ENCODE measurements at regions not wholly inside any gene's neighbourhood (a gene's known extent, or its start where the extent isn't known, plus 50 kb on each side); places are given as distances from the start of the nearest gene placed in this dataset.
A peak's percentile ranks its signal among the peaks of the same experiment; 100 is the strongest.
"Not testable (repeated sequence)": the region's sequence is repeated elsewhere in the genome, so short reads cannot be mapped to it uniquely, and the experiment has no call there.

DNA sequence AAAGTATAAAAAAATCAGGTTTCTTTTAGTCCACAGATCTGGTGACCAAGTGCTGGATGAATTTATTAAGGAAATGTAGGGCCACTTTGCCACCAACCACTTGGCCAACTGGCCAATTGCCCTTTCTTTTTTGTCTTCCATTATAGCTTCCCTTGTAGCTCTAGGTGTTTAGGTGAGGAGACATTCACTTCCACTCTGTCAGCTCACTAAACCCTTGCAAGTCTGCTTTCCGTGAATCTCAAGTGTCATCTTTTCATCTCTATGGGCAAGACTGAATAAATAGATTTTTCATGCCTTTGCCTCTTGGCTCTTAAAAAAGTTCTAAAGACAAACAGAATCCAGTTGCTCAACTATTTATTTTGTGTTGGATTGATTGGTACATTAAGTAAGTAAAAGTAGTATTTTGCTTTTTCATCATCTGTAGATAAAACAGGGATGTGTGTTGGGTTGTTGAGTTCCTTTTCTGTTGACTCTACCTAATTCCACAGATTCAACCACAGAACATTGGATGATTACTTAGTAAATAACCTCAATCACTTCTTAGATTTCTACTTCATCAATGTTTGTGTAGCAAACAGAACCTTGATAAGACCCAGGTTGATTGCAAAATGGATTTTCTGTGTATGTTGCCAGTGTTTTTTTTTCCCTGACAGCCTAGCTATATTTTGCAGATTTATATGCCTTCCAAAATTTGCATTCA, 68.1 kb upstream of the GRXCR1 start:
- DNase-seq (ENCODE audit: low read depth), result no peak

DNA sequence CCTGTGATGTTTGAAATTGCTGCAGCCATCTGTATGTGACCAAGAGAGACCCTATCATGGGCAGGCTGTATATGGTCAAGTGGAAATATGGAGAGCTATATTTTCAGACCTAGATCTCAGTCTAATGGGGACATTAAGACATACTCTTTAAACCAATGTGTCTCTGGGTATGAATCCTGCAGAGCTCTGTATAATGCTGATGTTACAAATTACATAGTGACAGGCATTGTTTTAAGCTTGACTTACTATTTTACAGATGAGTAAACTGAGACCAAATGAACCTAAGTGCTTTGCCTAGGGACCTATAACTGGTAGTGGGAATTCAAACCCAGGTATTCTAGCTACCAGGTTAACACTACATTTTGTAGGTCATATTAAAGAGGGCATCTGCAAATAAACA, 71.3 kb upstream of the GRXCR1 start:
- no peak for DNase-seq (ENCODE audit: low read depth)

DNA sequence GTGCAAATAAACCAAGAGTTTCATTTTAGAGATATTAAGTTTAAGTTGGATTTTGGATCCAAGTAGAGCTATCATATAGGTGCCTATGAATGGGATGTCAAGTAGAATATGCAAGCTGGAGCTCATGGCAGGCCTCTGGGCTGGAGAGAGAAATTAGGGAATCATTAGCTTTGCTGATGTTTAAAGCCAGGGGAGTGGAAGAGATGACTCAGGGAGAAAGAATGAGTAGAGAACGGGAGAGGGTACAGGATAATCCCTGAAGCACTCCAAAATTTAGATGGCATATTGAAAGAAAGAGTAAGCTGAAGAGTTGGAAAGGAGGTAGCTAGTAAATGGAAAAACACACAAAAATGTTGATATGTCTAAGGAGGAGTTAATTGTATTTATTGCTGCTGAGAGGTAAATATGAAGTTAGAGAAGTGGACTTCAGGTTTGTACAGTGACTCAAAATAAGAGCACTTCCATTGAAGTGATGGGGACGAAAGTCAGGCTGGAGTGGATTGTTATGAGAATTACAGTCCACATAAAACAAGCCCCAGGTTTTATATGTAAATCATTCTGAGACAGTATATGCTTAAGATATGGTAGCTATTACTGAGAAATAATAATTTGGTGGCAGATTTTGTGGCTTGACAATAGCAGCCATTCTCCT, 72.5 kb upstream of the GRXCR1 start:
- no peak for DNase-seq (ENCODE audit: low read depth)

DNA sequence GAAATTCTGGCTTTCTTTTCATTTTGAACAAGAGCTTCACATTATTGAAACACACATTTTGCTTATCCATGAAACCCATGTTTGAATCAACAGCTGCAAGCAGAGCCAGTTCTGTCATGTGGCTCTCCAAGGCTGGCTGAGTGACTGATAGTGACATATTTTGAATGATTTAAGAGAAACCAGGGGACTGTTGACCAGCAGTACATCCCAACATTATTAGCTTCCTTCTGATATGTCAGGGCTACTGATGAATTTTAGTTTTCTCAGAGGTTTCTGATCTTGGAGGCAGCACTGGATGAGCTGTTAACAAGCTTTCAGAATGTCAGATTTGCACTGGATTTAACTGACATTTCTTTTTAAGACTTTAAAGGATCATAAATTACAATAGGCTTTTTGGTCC, 74.6 kb upstream of the GRXCR1 start:
- no peak for DNase-seq (ENCODE audit: low read depth)

DNA sequence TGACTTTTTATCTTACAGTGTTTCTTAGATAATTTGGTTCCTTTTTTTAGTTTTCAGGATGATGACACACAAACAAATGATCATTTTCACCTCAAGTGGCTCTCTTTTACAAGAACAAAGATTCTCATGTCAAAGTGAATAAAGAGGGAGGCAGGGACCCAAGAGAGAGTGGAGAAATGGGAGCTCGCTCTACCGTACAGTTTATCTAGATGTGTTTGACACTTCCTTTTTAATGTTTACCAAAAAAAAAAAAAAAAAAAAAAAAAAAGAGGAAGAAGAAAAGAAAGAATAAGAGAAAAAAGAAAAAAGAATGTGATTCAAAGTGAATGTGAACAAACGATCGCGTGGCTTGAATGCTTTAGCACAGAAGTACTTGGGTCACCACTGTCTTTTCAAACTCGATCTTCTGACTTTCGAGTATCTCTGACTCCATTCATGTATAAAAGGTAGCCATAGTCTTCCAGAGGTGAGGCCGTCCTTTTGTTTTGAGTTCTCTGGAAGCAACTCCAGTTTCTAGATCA, 75.6 kb upstream of the GRXCR1 start:
- DNase-seq (ENCODE audit: low read depth), result no peak

DNA sequence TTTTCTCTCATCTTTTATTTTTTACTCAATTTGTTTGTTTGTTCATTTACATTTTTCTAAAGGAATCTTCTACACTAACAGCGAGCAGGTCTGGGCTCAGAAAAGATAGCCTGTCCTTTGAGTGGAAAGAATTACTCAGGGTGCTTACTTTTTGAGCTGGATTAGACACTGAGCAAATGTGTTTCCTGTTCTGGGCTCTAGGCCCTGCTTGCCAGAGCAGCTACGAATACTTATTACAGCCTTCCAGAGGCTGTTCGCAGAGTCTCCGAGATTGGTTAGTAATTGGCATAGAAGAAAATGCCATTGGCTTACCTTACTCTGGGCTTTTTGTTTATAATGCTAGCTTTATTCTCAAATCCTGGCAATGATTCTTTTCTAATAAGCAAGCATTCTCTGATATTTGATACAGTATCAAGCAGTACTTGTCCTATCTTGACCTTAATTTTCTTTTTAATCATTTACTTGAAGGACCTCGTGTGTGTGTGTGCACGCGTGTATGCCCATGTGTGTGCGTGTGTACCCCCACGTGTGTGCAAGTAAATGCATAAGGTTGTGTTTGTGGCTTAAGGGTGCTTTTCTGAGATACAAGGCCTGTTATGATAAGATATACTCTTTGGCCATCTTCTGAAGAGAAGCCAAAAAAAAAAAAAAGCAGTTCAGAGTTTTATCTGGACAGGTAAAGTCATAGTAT, 76.2 kb upstream of the GRXCR1 start:
- no peak for DNase-seq (ENCODE audit: low read depth)

DNA sequence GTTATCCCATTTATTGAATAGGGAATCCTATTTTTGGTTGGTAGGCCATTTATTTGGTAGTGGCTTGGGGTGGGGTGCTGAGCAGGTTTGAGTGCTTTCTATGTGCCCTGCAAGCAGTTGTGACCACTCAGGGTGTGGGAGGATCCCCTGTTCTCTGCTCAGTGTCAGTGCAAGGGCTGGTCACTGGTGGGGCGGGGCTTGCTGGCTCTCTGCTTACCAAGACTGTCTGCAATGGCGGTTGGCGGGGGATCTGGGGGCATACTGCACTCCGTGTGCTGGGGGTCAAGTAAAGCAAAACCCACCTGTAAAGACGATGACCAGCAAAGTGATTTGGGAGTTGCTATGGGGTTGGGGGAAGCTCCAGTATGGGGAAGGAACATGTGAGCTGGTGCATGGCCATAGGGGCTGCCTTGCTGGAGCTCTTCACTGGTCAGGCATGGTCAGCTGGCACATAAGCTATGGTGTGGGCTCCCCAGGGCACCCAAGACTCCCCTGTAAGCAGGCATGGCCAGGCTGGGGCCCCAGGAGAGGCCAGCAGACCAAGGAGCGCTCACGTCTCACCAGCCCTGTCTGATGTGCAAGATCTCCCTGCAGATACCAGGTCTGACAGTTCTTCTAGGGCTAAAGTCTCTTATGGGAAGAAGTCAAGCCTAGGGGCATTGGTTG, 83.0 kb upstream of the GRXCR1 start:
- DNase-seq (ENCODE audit: low read depth), result no peak

DNA sequence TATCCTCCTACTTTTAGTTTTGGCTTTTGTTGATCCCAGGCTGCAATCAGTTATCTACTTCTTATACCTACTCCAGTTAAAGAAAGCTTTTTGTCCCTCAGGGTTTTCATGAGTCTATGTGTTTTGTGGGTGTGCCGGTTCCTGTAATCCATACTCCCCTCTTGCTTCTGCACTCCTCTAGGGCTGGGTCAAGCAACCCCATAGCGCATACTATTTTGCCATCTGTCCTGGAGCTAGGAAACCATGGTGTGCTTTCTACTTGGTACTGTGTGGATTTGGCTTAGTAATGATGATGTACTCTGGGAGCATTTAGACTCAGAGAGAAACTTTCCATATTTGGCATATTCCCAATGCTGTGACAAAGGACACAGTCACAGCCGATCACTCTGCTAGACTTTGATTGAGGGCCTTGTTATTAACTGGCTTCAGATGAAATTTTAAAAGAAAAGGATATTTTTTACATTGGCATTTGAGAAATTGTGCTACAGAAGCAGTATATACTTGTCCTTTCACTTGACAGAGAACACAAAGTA, 86.1 kb upstream of the GRXCR1 start:
- DNase-seq (ENCODE audit: low read depth), result no peak

DNA sequence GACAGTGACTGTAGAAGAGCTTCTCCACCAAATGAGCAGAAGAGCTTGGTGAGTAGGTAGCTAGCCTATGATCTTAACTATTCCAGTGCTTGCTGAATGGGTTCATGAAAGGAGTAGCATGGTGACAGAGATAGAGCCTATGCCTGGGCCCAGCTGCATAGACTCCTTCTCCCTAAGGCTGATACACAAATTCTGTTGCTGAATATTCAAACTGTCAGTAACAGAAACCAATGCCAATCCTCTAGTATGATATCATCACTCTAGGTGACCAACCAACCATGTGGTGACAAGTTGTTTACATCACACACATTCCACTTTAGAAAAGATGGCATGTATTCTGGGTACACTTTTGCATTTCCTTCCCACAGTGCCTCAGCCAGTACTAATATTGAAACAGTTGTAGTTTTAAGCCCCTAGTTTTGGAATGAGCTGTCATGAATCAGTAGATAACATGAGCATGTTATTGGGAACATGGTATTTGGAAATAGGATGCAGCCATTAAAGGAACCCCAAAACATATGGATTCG, 103.4 kb upstream of the GRXCR1 start:
- DNase-seq (ENCODE audit: low read depth), result no peak

DNA sequence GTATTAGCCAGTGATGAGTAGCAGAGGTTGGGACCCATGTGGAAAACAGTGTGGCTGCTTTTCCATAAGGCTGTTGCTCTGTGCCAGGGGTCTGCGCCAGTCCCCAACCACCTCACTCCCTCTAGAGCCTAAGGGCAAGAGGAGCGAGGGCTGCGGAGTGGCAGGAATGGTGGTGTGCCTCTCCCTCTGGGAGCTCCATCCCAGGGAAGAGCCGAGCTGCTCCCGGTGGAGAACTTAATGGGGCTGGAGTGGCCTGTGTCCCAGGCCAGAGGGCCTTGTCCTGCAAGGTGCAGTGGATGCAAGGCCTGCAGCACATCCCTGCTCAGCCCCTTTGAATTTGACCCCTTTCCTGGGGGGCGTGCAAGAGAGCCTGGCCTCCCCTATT, 105.4 kb upstream of the GRXCR1 start:
- DNase-seq (ENCODE audit: low read depth), result no peak

DNA sequence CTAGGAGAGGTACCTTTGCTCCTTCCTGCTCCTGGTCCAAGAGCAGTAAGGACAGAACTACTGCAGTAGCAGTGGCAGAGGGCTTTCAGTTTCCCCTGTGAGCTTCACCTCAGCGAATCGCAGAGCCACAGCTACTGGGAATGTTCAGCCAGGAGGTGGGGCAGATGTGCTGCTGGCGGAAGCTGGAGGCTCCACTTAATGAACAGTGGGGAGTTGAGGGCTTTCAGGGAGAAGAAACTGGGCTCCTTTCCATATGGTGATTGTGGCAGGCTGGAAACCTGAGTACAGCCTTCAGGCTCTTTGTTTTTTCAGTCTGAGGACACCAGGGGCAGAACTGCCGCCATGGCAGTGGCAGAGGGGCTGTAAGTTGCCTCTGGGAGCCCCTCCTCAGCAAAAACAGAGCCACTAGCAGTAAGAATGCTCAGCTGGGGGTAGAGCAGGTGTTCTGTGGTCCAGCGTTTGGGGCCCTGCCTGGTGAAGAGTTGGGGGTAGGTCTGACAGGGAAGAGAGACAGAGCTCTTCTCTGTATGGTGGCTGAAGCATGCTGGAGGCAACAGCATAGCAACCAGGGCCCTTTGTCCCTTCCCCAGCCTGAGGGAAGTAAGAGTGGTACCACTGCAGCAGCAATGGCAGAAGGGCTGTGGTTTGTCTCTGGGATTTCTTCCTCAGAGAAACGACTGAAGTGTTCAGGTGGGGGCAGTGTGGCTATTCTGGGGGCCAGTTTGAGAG, 106.0 kb upstream of the GRXCR1 start:
- DNase-seq (ENCODE audit: low read depth), result no peak

DNA sequence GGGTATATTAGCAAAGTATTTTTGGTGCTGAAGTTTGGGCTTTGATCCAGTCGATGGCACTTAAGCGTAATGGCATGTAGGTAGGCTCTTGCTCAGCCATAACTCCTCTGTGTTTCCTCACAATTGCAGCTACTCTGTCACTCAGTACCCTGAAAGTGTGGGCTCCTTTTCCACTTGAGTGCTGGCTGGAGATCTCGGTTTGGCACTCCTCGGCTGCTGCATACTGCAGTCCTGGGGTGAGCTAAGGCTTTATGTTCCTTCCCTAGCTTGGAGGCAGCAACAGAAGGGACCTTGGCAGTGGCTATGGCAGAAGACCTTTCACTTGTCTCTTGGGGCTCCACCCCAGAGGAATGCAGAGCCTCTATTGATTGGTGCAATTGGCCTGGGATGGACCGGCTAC, 106.7 kb upstream of the GRXCR1 start:
- no peak for DNase-seq (ENCODE audit: low read depth)

DNA sequence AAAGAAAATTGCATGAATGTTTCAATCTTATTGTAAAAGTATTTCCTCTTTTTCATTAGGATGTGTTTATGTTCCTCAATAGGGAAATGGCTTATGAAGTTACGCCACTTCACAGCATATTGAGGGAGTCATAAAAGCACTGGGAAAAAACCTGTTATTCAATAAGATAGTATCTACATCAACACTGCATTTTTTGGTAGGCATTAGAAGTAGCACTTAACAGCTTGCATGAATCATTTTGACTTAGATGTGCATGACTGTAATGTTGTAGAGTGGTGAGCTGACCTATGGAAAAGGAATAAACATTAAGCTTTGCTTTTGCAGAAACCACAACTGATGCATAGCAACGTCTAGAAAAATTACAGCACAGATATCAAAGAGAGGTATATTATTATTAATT, 111.2 kb upstream of the GRXCR1 start:
- DNase-seq (ENCODE audit: low read depth), result no peak

DNA sequence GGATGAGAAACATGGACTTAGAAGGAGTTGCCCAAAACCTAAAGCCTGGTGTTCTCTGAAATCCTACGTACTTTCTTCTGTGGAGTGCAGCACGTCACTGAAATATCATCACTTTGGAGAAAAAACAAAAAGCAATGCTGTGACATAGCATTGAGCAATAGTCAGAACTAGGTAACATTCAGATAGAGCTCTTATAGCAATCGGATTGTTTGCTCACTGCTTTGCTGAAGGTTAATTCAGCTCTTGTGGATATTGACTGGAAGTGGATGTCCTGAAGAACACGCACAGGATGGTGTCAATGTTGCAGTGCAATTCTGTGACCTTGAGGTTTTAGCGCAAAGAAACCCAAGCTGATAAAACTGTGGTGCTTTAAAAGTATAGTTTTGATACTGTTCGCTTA, 114.2 kb upstream of the GRXCR1 start:
- no peak for DNase-seq (ENCODE audit: low read depth)

DNA sequence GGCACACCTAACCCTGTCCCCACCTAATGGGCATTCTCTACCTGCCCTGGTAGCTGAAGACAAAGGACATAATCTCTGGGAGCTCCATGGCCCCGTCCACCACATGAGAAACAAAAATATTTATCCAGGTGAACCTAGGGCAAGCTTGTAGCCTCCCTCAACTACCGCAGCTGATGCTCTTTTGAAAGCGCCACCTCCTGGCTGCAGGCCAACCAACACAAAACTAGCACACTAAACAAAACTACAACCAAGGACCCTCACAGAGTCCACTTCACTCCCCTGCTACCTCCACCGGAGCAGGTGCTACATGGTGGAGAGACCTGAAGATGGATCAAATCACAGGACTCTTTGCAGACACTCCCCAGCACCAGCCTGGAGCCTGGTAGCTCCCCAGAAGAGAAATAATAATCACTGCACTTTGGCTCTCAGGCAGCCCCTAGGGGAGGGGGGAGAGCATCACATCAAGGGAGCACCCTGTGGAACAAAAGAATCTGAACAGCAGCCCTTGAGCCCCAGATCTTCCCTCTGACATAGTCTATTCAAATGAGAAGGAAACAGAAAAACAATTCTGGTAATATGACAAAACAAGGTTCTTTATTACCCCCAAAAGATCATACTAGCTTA, 111.3 kb upstream of the ATP8A1 start:
- DNase-seq (ENCODE audit: low read depth), result no peak

DNA sequence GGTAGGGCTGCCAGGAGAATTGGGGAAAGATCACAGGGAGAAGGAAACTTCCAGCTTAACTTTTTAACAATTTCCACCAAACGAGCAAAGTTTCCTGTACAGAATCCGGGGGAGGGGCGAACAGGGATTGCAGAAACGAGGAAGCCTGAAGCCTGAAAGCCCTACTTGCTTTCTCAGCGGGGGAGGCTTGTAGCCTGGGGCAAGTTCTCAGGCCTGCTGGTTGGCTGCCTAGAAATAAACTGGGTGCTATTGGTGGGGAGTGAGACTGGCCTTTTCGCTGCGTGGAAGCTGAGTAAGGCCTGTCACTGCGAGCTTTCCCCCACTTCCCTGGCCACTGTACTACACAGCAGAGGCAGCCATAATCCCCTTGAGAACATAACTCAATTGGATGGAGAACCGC, 110.8 kb upstream of the ATP8A1 start:
- no peak for DNase-seq (ENCODE audit: low read depth)

DNA sequence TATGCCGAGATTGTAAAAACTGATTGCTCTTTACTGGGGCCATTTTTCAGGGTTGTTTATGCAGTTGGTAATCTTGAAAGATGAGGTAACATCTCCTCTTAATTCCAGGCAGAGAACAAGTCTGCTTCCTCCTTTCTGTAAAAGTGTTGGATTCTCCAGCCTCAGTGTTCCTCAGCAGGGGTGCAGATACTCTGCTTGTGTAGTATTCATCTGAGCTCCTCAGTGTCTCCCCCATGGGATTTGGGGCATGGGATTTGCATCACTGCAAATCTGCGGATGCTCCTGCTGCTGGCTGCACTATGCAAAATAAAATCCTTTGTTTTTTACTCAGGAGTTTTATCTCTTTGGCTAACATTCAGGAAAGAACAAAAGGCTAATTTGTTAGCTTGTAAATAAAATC, 104.9 kb upstream of the ATP8A1 start:
- DNase-seq (ENCODE audit: low read depth), result no peak

DNA sequence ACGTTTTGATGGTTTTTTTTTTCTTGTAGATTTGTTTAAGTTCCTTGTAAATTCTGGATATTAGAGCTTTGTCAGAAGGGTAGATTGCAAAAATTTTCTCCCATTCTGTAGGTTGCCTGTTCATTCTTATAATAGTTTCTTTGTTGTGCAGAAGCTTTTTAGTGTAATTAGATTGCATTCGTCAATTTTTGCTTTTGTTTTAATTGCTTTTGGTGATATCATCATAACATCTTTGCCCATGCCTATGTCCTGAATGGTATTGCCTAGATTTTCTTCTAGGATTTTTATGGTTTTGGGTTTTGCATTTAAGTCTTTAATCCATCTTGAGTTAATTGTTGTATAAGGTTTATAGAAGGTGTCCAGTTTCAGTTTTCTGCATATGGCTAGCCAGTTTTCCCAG, 98.1 kb upstream of the ATP8A1 start:
- not testable (repeated sequence) for DNase-seq (ENCODE audit: low read depth)

DNA sequence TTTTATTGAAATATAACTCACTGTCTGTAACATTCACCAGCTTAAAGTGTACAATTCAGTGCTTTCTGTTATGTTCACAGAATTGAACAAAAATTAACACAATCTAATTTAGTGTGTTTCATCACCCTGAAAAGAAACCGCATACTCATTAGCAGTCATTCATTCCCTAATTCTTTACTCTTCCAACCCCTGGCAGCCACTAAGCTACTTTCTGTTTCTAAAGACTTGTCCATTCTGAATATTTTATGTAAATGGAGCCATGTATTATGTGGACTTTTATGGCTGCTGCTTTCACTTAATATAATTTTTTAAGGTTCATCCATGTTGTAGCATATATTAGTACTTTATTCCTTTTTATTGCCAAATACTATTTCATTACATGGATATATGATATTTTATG, 94.7 kb upstream of the ATP8A1 start:
- DNase-seq (ENCODE audit: low read depth), result no peak

DNA sequence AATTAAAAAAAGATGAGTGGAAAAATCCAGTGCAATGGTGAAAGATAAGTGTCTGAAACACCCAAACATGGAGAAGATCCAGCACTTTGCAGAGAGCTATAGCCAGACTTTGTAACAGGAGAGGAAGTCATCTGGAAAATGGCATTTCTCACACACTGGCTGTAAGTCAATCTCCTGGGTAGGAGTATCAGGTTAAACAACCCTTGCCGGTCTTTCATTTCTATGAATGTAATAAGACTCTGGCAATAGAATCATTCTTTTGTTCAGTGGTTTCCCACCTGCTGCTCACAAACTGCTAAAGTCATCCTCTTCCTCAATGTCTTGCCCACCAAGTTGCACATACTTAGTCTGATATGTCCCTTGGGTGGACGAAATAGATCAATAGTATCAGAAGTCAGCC, 94.0 kb upstream of the ATP8A1 start:
- no peak for DNase-seq (ENCODE audit: low read depth)

DNA sequence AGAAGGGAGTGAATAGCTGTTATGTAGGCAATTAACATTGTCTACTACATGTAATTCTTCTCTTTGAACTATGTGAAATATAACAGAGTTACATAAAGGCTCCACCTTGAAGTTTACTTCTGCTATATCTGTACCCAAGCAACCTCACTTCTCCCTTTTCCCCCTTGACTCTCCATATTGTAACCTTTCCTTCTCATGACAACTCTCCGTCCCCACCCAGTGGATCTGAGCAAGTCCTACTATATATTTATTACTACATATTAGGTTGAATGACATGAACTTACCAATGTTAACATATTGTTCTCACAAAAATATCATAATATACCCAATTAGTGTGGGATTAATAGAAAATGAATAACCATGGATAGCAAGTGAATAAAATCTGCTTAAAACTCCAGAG, 93.2 kb upstream of the ATP8A1 start:
- DNase-seq (ENCODE audit: low read depth), result peak; percentile 2

Measured in activated gamma-delta T cell treated with anti-CD3 and anti-CD28 coated beads, Interleukin-2, amount 50 U/mL, for 16 hours (primary cell).